Activated CD4-positive, alpha-beta T cell treated with anti-CD3 and anti-CD28 coated beads, Interleukin-2, amount 50 U/mL, for 48 hours (primary cell): ENCODE measurements at regions not wholly inside any gene's neighbourhood (a gene's known extent, or its start where the extent isn't known, plus 50 kb on each side); places are given as distances from the start of the nearest gene placed in this dataset.

Experiments used
- DNase-seq, 2 experiments: peaks; one replicate each; pipeline ENCODE4 v3.0.0-alpha.2; 2020

GRCh38 chr1:30280572-30280971 lies 442.8 kb downstream of the MATN1 start:
- no peak for DNase-seq

- DNase-seq, result no peak
These were observed 445.5 kb downstream of the MATN1 start for GRCh38 chr1:30277911-30278310.

GRCh38 chr1:30277415-30277814 lies 446.0 kb downstream of the MATN1 start:
- no peak for DNase-seq

GRCh38 chr1:30275926-30276764 lies 447.2 kb downstream of the MATN1 start:
- DNase-seq, result no peak

- no peak for DNase-seq
These were observed 448.3 kb downstream of the MATN1 start for GRCh38 chr1:30274976-30275621.

- DNase-seq, result no peak
These were observed 449.0 kb downstream of the MATN1 start for GRCh38 chr1:30274173-30274970.

- DNase-seq, result no peak
These were observed 449.9 kb downstream of the MATN1 start for GRCh38 chr1:30273456-30273855.

GRCh38 chr1:30273021-30273325 lies 450.4 kb downstream of the MATN1 start:
- no peak for DNase-seq

- DNase-seq, result no peak
These were observed 450.9 kb downstream of the MATN1 start for GRCh38 chr1:30272277-30273020.

- DNase-seq, result no peak
These were observed 451.7 kb downstream of the MATN1 start for GRCh38 chr1:30271401-30272276.

GRCh38 chr1:30270461-30270860 lies 452.9 kb downstream of the MATN1 start:
- no peak for DNase-seq

GRCh38 chr1:30268923-30269666 lies 454.3 kb downstream of the MATN1 start:
- DNase-seq, result no peak

GRCh38 chr1:30267856-30268255 lies 455.5 kb downstream of the MATN1 start:
- no peak for DNase-seq

- DNase-seq, result no peak
These were observed 456.3 kb downstream of the MATN1 start for GRCh38 chr1:30267046-30267445.

GRCh38 chr1:30265127-30266070 lies 458.0 kb downstream of the MATN1 start:
- DNase-seq, result no peak

- no peak for DNase-seq
These were observed 458.7 kb downstream of the MATN1 start for GRCh38 chr1:30264672-30265025.

- DNase-seq, result no peak
These were observed 459.3 kb downstream of the MATN1 start for GRCh38 chr1:30263888-30264671.

- no peak for DNase-seq
These were observed 460.0 kb downstream of the MATN1 start for GRCh38 chr1:30263405-30263804.

- DNase-seq, result no peak
These were observed 461.2 kb downstream of the MATN1 start for GRCh38 chr1:30262158-30262557.
